SK-N-SH (cell line): ENCODE measurements at regions not wholly inside any gene's neighbourhood (a gene's known extent, or its start where the extent isn't known, plus 50 kb on each side); places are given as distances from the start of the nearest gene placed in this dataset.

Source experiments
- CTCF ChIA-PET: fragments of 300-600, 350-600 bp; formaldehyde crosslinking; extraction: SDS; loops from one replicate; lab custom pipeline; 2021; lab: Yijun Ruan, JAX
- POLR2A ChIA-PET: fragments of 350-600 bp; sonication (Branson Sonifier 250); formaldehyde crosslinking; extraction: SDS; loops from one replicate; lab custom pipeline; 2020; ENCODE audit warnings: antibody characterized with exemption, inconsistent platforms; lab: Yijun Ruan, JAX
- DNase-seq: peaks from one replicate; pipeline ENCODE4 v3.0.0; 2012
- H2AFZ ChIP-seq: fragments of 200-600 bp; sonication (generic); 2 replicates; pipeline ENCODE4 v1.8.1; 2016; ENCODE audit warnings: antibody characterized with exemption, mild to moderate bottlenecking, low read depth
- H3F3A ChIP-seq: fragments of 200-600 bp; sonication (generic); replicated peaks from 2 replicates; pipeline ENCODE3; 2016; ENCODE audit warnings: antibody characterized with exemption, mild to moderate bottlenecking; ENCODE audit not compliant: insufficient read depth
- H3K27ac ChIP-seq, 2 experiments: fragments of 200-500 bp in 1 of 2; fragments of 200-600 bp in 1 of 2; sonication (Bioruptor generic) in 1 of 2; sonication (generic), shearing (Covaris generic) in 1 of 2; 2 replicates each; pipeline versions ENCODE4 v1.5.1 to v1.6.1; 2014 to 2016; ENCODE audit warnings: low read depth in 2 of 2, inconsistent platforms in 1 of 2, low read length in 1 of 2, mild to moderate bottlenecking in 1 of 2, mixed read lengths in 1 of 2
- H3K27me3 ChIP-seq: fragments of 200-600 bp; sonication (generic), shearing (Covaris generic); 2 replicates; pipeline ENCODE4 v1.6.1; 2016; ENCODE audit warnings: mixed run types; ENCODE audit not compliant: insufficient read depth
- H3K36me3 ChIP-seq, 2 experiments: fragments of 200-500 bp in 1 of 2; fragments of 200-600 bp in 1 of 2; sonication (Bioruptor generic) in 1 of 2; sonication (generic) in 1 of 2; replicated peaks in 1 of 2; 2 replicates each; pipeline versions ENCODE3 to v1.5.1; 2014 to 2016; ENCODE audit warnings: low read length in 1 of 2, mild to moderate bottlenecking in 1 of 2; ENCODE audit not compliant: insufficient read depth in 2 of 2, control insufficient read depth in 1 of 2
- H3K4me1 ChIP-seq, 2 experiments: fragments of 200-500 bp in 1 of 2; fragments of 200-600 bp in 1 of 2; sonication (Bioruptor generic) in 1 of 2; sonication (generic), shearing (Covaris generic) in 1 of 2; 2 replicates each; pipeline versions ENCODE4 v1.5.1 to v1.6.1; 2014 to 2016; ENCODE audit warnings: low read depth in 1 of 2, low read length in 1 of 2, mixed run types in 1 of 2; ENCODE audit not compliant: insufficient read depth in 2 of 2, control insufficient read depth in 1 of 2
- H3K4me2 ChIP-seq: fragments of 200-600 bp; sonication (generic), shearing (Covaris generic); 2 replicates; pipeline ENCODE4 v1.6.1; 2017; ENCODE audit warnings: mixed run types
- H3K4me3 ChIP-seq, 2 experiments: fragments of 200-500 bp in 1 of 2; fragments of 200-600 bp in 1 of 2; sonication (Bioruptor generic) in 1 of 2; sonication (generic), shearing (Covaris generic) in 1 of 2; 2 replicates each; pipeline versions ENCODE4 v1.5.1 to v1.8.1; 2014 to 2016; ENCODE audit warnings: low read depth in 2 of 2, inconsistent platforms in 1 of 2, low read length in 1 of 2, mild to moderate bottlenecking in 1 of 2, mixed read lengths in 1 of 2, moderate library complexity in 1 of 2
- H3K79me2 ChIP-seq: fragments of 200-600 bp; sonication (generic); 2 replicates; pipeline ENCODE4 v1.8.1; 2017; ENCODE audit warnings: mild to moderate bottlenecking; ENCODE audit not compliant: insufficient read depth
- H3K9ac ChIP-seq: fragments of 200-600 bp; sonication (generic); 2 replicates; pipeline ENCODE4 v1.6.1; 2017; ENCODE audit warnings: mixed run types
- H3K9me2 ChIP-seq: fragments of 200-600 bp; sonication (generic); 2 replicates; pipeline ENCODE4 v1.6.1; 2017; ENCODE audit warnings: mixed run types
- H3K9me3 ChIP-seq: fragments of 200-600 bp; sonication (generic); 2 replicates; pipeline ENCODE4 v1.6.1; 2017; ENCODE audit warnings: mixed run types, mild to moderate bottlenecking, moderate library complexity
- H4K20me1 ChIP-seq: fragments of 200-600 bp; sonication (generic); 2 replicates; pipeline ENCODE4 v1.6.1; 2017; ENCODE audit warnings: mild to moderate bottlenecking, mixed run types; ENCODE audit not compliant: insufficient read depth
- CHD2 ChIP-seq: fragments of 150-350 bp; IDR thresholded peaks from 2 replicates; pipeline ENCODE4 v1.6.1; 2018; ENCODE audit warnings: low read length; ENCODE audit not compliant: partially characterized antibody
- ELF1 ChIP-seq: IDR thresholded peaks from 2 replicates; pipeline ENCODE4 v1.4.0; 2012
- EP300 ChIP-seq, 2 experiments: IDR thresholded peaks; 2 replicates each; pipeline versions ENCODE4 v1.4.0 to v1.6.1; 2012; ENCODE audit warnings: borderline replicate concordance in 1 of 2, low read depth in 1 of 2, low read length in 1 of 2
- GABPA ChIP-seq: IDR thresholded peaks from 2 replicates; pipeline ENCODE4 v1.4.0; 2012; ENCODE audit warnings: low read depth, mild to moderate bottlenecking
- GATA2 ChIP-seq: sonication (generic); formaldehyde crosslinking; IDR thresholded peaks from 2 replicates; pipeline ENCODE4 v1.5.0; 2020; ENCODE audit warnings: mild to moderate bottlenecking, missing genetic modification reagents
- JUND ChIP-seq: IDR thresholded peaks from 2 replicates; pipeline ENCODE4 v1.4.0; 2012
- MEF2A ChIP-seq: IDR thresholded peaks from 2 replicates; pipeline ENCODE4 v1.4.0; 2012; ENCODE audit warnings: low read depth, borderline replicate concordance
- NFIC ChIP-seq: IDR thresholded peaks from 2 replicates; pipeline ENCODE4 v1.4.0; 2012; ENCODE audit warnings: borderline replicate concordance
- NRF1 ChIP-seq: IDR thresholded peaks from 2 replicates; pipeline ENCODE4 v1.6.1; 2012; ENCODE audit warnings: low read depth, mild to moderate bottlenecking, low read length
- RAD21 ChIP-seq: IDR thresholded peaks from 2 replicates; pipeline ENCODE4 v1.6.1; 2012; ENCODE audit warnings: mild to moderate bottlenecking, low read length
- RCOR1 ChIP-seq: fragments of 150-350 bp; IDR thresholded peaks from 2 replicates; pipeline ENCODE4 v1.6.1; 2017; ENCODE audit warnings: antibody characterized with exemption, low read length
- RXRA ChIP-seq: IDR thresholded peaks from 2 replicates; pipeline ENCODE4 v1.4.0; 2012; ENCODE audit warnings: low read depth, mild to moderate bottlenecking, borderline replicate concordance
- SMC3 ChIP-seq: IDR thresholded peaks from 2 replicates; pipeline ENCODE4 v1.6.1; 2012; ENCODE audit warnings: low read depth, low read length, improper control_type of control experiment
- YY1 ChIP-seq: IDR thresholded peaks from 2 replicates; pipeline ENCODE4 v1.4.0; 2012; ENCODE audit warnings: low read depth, mild to moderate bottlenecking
- WGBS: methylation state at CpG from one replicate; pipeline ENCODE4 v1.1.6; 2017; ENCODE audit warnings: low lambda C conversion rate; 5-methylcytosine and 5-hydroxymethylcytosine counted together
- TF ChIP-seq, protein P1 (sequence below): IDR thresholded peaks from 2 replicates; pipeline ENCODE4 v1.4.0; 2012; ENCODE audit warnings: low read depth, borderline replicate concordance
- TF ChIP-seq, protein P2 (sequence below): fragments of 200-600 bp; sonication (generic); IDR thresholded peaks from 2 replicates; pipeline ENCODE4 v1.6.1; 2017; ENCODE audit warnings: antibody characterized with exemption, mild to moderate bottlenecking, moderate library complexity
- TF ChIP-seq, protein P3 (sequence below): IDR thresholded peaks from 2 replicates; pipeline ENCODE4 v1.6.1; 2012; ENCODE audit warnings: mild to moderate bottlenecking, low read depth, low read length, moderate library complexity
- TF ChIP-seq, protein P4 (sequence below): fragments of 150-350 bp; IDR thresholded peaks from 2 replicates; pipeline ENCODE4 v1.6.1; 2017; ENCODE audit warnings: antibody characterized with exemption, low read length, low read depth, borderline replicate concordance
- TF ChIP-seq, protein P5 (sequence below): IDR thresholded peaks from 2 replicates; pipeline ENCODE4 v1.4.0; 2012; ENCODE audit warnings: low read depth, borderline replicate concordance

DNA sequence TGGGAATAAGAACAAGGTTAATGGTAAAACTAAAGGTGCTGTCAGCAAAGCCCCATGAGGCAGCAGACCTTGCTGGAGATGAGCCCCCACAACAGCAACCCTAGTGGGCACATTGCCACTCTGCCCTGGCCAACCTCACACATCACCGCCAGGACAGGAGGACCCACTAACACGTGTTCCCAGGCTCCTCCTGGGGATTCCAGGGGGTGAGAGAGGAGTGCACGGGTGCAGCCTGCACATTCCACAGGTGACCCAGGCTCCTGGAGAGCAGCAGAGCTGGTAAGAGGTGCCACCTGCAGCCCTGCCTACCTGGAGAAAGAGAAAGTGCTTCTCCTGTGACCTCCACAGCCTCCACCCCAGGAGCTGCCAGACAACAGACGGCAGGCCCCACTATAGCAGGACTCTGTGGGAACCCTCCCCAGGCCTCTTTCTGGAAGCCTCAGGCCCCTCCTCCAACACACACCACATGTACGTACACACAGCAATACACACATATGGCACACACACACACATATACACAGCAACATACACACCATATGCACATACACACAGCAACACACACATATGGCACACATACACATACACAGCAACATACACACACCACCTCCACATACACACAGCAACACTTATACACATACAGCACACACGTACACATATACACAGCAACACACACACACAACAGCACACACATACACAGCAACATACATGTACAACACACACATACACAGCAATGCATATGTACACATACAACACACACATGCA lies 187.1 kb downstream of the GLI2 start:
- Histone ChIP-seq H2AFZ (no peak overlapping the region), H3K27me3 (no peaks in the 10 kb centered on the region), H3K9ac (no peak overlapping the region), H3K36me3 (peaks cover 0 to 3% of the 10 kb centered on the region in 2 experiments), H3F3A (no peaks in the 10 kb centered on the region), H4K20me1 (no peaks in the 10 kb centered on the region), H3K4me2 (no peak overlapping the region), H3K4me3 (no peak overlapping the region), H3K27ac (no peak overlapping the region), H3K9me3 (no peaks in the 10 kb centered on the region), H3K79me2 (peaks cover 12% of the 10 kb centered on the region; the same call in 1 of the 2 replicates), H3K9me2 (no peaks in the 10 kb centered on the region), H3K4me1 (peaks cover 4 to 9% of the 10 kb centered on the region in 2 experiments; a peak in 2 of 4 replicates)
- DNase-seq, result no peak
- 93% methylated on average over 5 of the region's 6 CpGs for WGBS
- CTCF ChIA-PET, result interaction anchor here (1.1 kb wide), 1 partner anchor 153 kb away, joined by 3 read pairs; no protein-coding TSS in a partner anchor
- POLR2A ChIA-PET, result no interaction called here
- TF ChIP-seq, protein P1, sequence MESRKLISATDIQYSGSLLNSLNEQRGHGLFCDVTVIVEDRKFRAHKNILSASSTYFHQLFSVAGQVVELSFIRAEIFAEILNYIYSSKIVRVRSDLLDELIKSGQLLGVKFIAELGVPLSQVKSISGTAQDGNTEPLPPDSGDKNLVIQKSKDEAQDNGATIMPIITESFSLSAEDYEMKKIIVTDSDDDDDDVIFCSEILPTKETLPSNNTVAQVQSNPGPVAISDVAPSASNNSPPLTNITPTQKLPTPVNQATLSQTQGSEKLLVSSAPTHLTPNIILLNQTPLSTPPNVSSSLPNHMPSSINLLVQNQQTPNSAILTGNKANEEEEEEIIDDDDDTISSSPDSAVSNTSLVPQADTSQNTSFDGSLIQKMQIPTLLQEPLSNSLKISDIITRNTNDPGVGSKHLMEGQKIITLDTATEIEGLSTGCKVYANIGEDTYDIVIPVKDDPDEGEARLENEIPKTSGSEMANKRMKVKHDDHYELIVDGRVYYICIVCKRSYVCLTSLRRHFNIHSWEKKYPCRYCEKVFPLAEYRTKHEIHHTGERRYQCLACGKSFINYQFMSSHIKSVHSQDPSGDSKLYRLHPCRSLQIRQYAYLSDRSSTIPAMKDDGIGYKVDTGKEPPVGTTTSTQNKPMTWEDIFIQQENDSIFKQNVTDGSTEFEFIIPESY, result no peak
- no peak for TF ChIP-seq MEF2A
- TF ChIP-seq CHD2, result no peak
- TF ChIP-seq, protein P2, sequence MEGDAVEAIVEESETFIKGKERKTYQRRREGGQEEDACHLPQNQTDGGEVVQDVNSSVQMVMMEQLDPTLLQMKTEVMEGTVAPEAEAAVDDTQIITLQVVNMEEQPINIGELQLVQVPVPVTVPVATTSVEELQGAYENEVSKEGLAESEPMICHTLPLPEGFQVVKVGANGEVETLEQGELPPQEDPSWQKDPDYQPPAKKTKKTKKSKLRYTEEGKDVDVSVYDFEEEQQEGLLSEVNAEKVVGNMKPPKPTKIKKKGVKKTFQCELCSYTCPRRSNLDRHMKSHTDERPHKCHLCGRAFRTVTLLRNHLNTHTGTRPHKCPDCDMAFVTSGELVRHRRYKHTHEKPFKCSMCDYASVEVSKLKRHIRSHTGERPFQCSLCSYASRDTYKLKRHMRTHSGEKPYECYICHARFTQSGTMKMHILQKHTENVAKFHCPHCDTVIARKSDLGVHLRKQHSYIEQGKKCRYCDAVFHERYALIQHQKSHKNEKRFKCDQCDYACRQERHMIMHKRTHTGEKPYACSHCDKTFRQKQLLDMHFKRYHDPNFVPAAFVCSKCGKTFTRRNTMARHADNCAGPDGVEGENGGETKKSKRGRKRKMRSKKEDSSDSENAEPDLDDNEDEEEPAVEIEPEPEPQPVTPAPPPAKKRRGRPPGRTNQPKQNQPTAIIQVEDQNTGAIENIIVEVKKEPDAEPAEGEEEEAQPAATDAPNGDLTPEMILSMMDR, result no peak
- TF ChIP-seq GABPA, result no peak
- no peak for TF ChIP-seq SMC3
- no peak for TF ChIP-seq RAD21
- no peak for TF ChIP-seq RXRA
- TF ChIP-seq NRF1, result no peak
- no peak for TF ChIP-seq NFIC
- TF ChIP-seq EP300 (IDR thresholded peaks at IDR 0.05; ENCODE audit: borderline replicate concordance in 1 of 2, low read depth in 1 of 2, low read length in 1 of 2), result no peak
- TF ChIP-seq, protein P3, sequence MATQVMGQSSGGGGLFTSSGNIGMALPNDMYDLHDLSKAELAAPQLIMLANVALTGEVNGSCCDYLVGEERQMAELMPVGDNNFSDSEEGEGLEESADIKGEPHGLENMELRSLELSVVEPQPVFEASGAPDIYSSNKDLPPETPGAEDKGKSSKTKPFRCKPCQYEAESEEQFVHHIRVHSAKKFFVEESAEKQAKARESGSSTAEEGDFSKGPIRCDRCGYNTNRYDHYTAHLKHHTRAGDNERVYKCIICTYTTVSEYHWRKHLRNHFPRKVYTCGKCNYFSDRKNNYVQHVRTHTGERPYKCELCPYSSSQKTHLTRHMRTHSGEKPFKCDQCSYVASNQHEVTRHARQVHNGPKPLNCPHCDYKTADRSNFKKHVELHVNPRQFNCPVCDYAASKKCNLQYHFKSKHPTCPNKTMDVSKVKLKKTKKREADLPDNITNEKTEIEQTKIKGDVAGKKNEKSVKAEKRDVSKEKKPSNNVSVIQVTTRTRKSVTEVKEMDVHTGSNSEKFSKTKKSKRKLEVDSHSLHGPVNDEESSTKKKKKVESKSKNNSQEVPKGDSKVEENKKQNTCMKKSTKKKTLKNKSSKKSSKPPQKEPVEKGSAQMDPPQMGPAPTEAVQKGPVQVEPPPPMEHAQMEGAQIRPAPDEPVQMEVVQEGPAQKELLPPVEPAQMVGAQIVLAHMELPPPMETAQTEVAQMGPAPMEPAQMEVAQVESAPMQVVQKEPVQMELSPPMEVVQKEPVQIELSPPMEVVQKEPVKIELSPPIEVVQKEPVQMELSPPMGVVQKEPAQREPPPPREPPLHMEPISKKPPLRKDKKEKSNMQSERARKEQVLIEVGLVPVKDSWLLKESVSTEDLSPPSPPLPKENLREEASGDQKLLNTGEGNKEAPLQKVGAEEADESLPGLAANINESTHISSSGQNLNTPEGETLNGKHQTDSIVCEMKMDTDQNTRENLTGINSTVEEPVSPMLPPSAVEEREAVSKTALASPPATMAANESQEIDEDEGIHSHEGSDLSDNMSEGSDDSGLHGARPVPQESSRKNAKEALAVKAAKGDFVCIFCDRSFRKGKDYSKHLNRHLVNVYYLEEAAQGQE, result no peak
- TF ChIP-seq JUND, result no peak
- no peak for TF ChIP-seq RCOR1
- no peak for TF ChIP-seq ELF1
- TF ChIP-seq GATA2 (CRISPR knock-in tag), result no peak
- TF ChIP-seq, protein P4, sequence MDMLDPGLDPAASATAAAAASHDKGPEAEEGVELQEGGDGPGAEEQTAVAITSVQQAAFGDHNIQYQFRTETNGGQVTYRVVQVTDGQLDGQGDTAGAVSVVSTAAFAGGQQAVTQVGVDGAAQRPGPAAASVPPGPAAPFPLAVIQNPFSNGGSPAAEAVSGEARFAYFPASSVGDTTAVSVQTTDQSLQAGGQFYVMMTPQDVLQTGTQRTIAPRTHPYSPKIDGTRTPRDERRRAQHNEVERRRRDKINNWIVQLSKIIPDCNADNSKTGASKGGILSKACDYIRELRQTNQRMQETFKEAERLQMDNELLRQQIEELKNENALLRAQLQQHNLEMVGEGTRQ, result no peak
- TF ChIP-seq, protein P5, sequence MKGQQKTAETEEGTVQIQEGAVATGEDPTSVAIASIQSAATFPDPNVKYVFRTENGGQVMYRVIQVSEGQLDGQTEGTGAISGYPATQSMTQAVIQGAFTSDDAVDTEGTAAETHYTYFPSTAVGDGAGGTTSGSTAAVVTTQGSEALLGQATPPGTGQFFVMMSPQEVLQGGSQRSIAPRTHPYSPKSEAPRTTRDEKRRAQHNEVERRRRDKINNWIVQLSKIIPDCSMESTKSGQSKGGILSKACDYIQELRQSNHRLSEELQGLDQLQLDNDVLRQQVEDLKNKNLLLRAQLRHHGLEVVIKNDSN, result no peak
- no peak for TF ChIP-seq YY1
